Type B pancreatic cell (in vitro differentiated cells): ENCODE measurements at regions not wholly inside any gene's neighbourhood (a gene's known extent, or its start where the extent isn't known, plus 50 kb on each side); places are given as distances from the start of the nearest gene placed in this dataset.

Source experiments
- DNase-seq: peaks from one replicate; pipeline ENCODE4 v3.0.0; 2021; ENCODE audit warnings: mixed read lengths; ENCODE audit not compliant: unreplicated experiment; ENCODE audit errors: extremely low spot score
- H3K27ac Mint-ChIP-seq: 2 replicates; pipeline ENCODE4 v1.8.0; 2021; ENCODE audit warnings: mild to moderate bottlenecking, mixed read lengths
- H3K27me3 Mint-ChIP-seq: 2 replicates; pipeline ENCODE4 v1.8.0; 2021; ENCODE audit warnings: mixed read lengths
- H3K36me3 Mint-ChIP-seq: 2 replicates; pipeline ENCODE4 v1.8.0; 2021; ENCODE audit warnings: mixed read lengths
- H3K4me1 Mint-ChIP-seq: one replicate; pipeline ENCODE4 v1.8.0; 2021; ENCODE audit warnings: mixed read lengths; ENCODE audit not compliant: unreplicated experiment
- H3K4me3 Mint-ChIP-seq: 2 replicates; pipeline ENCODE4 v1.8.0; 2021; ENCODE audit warnings: mild to moderate bottlenecking, mixed read lengths
- H3K9me3 Mint-ChIP-seq: 2 replicates; pipeline ENCODE4 v1.8.0; 2021; ENCODE audit warnings: mixed read lengths
- TF ChIP-seq, protein P1 (sequence below): fragments of 200-600 bp; sonication (generic); conservative IDR thresholded peaks from 2 replicates; pipeline ENCODE4 v1.5.0; 2021; ENCODE audit warnings: antibody characterized with exemption, mild to moderate bottlenecking

DNA sequence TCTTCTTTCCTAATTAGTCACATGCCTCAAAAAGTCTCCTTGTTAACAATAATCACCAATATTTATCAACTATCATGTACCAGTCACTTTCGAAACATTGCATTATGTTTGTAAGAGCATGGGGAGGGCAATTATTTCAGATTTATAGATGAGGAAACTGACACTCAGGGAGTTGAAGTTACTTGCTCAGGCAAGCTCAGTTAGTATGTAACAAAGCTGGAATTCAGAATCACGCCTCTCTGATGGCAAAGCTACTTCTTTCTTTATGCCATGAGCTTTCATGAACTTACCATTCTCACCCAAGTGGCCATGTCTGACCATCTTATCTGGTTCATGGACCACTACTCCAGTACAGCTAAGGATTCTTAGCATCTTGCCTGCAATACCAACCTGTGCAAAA is 183.4 kb upstream of the TANK start:
- TF ChIP-seq, protein P1, sequence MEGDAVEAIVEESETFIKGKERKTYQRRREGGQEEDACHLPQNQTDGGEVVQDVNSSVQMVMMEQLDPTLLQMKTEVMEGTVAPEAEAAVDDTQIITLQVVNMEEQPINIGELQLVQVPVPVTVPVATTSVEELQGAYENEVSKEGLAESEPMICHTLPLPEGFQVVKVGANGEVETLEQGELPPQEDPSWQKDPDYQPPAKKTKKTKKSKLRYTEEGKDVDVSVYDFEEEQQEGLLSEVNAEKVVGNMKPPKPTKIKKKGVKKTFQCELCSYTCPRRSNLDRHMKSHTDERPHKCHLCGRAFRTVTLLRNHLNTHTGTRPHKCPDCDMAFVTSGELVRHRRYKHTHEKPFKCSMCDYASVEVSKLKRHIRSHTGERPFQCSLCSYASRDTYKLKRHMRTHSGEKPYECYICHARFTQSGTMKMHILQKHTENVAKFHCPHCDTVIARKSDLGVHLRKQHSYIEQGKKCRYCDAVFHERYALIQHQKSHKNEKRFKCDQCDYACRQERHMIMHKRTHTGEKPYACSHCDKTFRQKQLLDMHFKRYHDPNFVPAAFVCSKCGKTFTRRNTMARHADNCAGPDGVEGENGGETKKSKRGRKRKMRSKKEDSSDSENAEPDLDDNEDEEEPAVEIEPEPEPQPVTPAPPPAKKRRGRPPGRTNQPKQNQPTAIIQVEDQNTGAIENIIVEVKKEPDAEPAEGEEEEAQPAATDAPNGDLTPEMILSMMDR, result no peak
- H3K4me3 Mint-ChIP-seq, result no peak overlapping the region

DNA sequence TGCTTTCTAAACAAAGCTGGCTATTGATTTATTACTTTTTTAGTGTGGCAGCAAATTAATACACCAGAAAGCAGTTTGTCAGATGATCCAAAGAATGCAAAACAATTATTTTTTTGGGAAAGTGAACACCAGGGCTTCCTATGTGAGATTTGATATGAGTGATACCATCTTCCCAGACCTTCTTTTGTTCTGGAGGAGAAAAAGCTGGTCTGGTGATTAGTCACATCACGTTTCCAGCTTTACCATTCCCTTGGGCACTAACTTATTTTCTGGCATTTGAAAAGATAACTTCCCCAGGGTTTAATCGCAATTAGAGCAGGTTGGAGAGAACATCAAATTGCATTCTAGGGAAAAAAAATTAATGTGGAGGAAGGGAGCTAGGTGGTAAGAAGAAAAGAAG is 182.9 kb upstream of the TANK start:
- no peak for DNase-seq
- Mint-ChIP-seq H3K27ac (no peak overlapping the region), H3K27me3 (no peaks in the 10 kb centered on the region), H3K4me1 (no peaks in the 10 kb centered on the region), H3K36me3 (peaks cover 3% of the 10 kb centered on the region), H3K9me3 (peaks cover 13% of the 10 kb centered on the region), H3K4me3 (no peak overlapping the region)
- TF ChIP-seq, protein P1, result no peak

More for the DNA sequence above, 183.4 kb upstream of the TANK start:
- Mint-ChIP-seq H3K4me1 (no peaks in the 10 kb centered on the region), H3K27me3 (no peaks in the 10 kb centered on the region), H3K36me3 (peaks cover 3% of the 10 kb centered on the region), H3K27ac (no peak overlapping the region), H3K9me3 (peaks cover 9% of the 10 kb centered on the region)
- DNase-seq, result no peak

DNA sequence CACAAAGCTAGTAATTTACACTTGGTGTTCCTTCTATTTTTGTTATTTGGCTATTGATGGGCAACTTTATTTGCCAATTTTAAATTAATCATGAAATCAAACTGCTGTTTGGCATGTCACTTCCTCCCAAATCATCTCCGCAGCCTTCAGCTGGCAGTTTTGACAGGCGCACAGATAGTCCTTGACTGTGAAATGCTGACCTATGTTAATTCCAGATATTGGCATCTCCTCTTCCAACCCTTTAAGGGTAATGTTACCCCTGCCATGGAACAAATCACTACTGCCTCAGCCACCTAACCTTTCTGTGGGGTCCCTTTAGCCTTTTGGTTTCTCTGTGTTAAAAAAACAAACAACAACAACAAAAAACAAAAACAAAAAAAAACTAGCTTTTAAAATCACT is 182.4 kb upstream of the TANK start:
- H3K27me3 Mint-ChIP-seq, result no peaks in the 10 kb centered on the region
- no peak overlapping the region for H3K4me3 Mint-ChIP-seq

DNA sequence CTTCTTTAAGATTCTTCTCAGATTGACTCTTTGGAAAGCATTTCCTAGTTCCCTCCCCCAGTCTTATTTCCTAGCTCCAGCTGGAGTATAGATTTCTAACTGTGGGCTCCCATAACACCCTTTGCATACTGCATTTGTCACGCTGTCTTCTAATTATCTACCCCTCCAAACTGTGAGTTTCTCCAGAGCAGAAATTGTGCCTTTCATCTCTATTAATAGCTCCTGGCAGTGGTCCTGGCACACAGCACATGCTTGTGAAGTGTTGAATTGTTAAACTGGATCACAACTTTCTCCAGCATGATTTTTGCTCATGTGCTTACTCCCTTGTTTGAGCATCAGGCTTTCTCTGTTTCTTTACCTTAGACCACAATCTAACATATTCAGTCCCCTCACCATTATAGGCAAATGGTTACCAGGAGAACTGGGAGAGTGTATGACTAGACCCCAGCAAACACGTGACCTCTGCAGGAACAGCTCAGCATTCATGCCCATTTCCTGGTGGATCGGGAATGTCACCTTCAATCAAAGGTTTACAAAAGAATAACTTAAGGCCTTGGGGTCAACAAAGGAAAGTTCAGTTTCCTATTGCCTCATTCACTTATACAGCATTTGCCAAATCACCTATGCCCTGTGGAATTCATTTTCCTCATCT is 175.7 kb upstream of the TANK start:
- H3K36me3 Mint-ChIP-seq, result peaks cover 9% of the 10 kb centered on the region
- peaks cover 17% of the 10 kb centered on the region for H3K9me3 Mint-ChIP-seq
- H3K4me1 Mint-ChIP-seq, result peaks cover 19% of the 10 kb centered on the region
- H3K27ac Mint-ChIP-seq, result no peak overlapping the region
- DNase-seq, result no peak
- TF ChIP-seq, protein P1, result no peak
- H3K27me3 Mint-ChIP-seq, result peaks cover 3% of the 10 kb centered on the region
- H3K4me3 Mint-ChIP-seq, result no peak overlapping the region

More for the DNA sequence above, 182.4 kb upstream of the TANK start:
- Mint-ChIP-seq H3K4me1 (no peaks in the 10 kb centered on the region), H3K36me3 (peaks cover 3% of the 10 kb centered on the region), H3K27ac (no peak overlapping the region), H3K9me3 (peaks cover 13% of the 10 kb centered on the region)
- DNase-seq, result no peak
- TF ChIP-seq, protein P1, result no peak

DNA sequence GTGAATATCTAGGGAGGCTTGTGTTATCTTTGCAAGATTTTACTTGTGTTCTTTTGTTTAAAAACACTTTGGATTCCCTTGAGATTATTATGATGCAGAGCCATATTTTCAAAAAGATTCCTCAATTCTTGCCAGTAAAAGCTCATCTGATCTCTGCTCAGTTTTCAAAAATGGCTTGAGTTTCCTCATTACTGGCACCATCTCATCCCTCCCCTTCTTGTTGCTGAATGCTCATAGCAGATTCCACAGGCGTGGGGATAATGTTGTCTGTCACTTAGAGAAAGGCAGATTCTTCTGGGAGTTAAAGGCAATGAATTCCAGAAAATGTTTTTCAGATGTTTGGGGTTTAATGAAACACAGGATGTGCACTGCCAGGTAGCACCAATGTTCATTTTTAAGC is 170.4 kb upstream of the TANK start:
- TF ChIP-seq, protein P1, result no peak
- Mint-ChIP-seq H3K4me1 (peaks cover 21% of the 10 kb centered on the region), H3K27me3 (peaks cover 3% of the 10 kb centered on the region), H3K27ac (no peak overlapping the region), H3K4me3 (no peak overlapping the region), H3K36me3 (peaks cover 3% of the 10 kb centered on the region), H3K9me3 (peaks cover 4% of the 10 kb centered on the region)
- DNase-seq, result no peak
